Effector memory CD8-positive, alpha-beta T cell (primary cell): ENCODE measurements at regions not wholly inside any gene's neighbourhood (a gene's known extent, or its start where the extent isn't known, plus 50 kb on each side); places are given as distances from the start of the nearest gene placed in this dataset.

Experiments
- ATAC-seq: fragments of 150-1000 bp; cut with Tn5 transposase; replicated peaks from 2 replicates; pipeline ENCODE4 v1.10.0; 2021; ENCODE audit warnings: mild to moderate bottlenecking, moderate library complexity
- DNase-seq, 3 experiments: peaks; one replicate each; pipeline ENCODE4 v3.0.0; 2021
- H3K27ac Mint-ChIP-seq, 2 donors: one replicate each; pipeline ENCODE4 v1.8.0; 2022; ENCODE audit warnings: mild to moderate bottlenecking in 2 of 2, mixed read lengths in 2 of 2, moderate library complexity in 2 of 2
- H3K27me3 Mint-ChIP-seq, 2 donors: one replicate each; pipeline ENCODE4 v1.8.0; 2022; ENCODE audit warnings: mixed read lengths in 2 of 2
- H3K36me3 Mint-ChIP-seq: one replicate; pipeline ENCODE4 v1.8.0; 2022; ENCODE audit warnings: mild to moderate bottlenecking, moderate library complexity, mixed read lengths; ENCODE audit not compliant: insufficient read depth
- H3K4me1 Mint-ChIP-seq, 2 donors: one replicate each; pipeline ENCODE4 v1.8.0; 2022; ENCODE audit warnings: low read depth in 2 of 2, mixed read lengths in 2 of 2
- H3K4me3 Mint-ChIP-seq, 2 donors: one replicate each; pipeline ENCODE4 v1.8.0; 2022; ENCODE audit warnings: mild to moderate bottlenecking in 2 of 2, mixed read lengths in 2 of 2, moderate library complexity in 2 of 2
- H3K9me3 Mint-ChIP-seq, 2 donors: one replicate each; pipeline ENCODE4 v1.8.0; 2022; ENCODE audit warnings: mixed read lengths in 2 of 2

- Mint-ChIP-seq H3K27ac (no peak overlapping the region), H3K4me3 (no peak overlapping the region), H3K9me3 (no peaks in the 10 kb centered on the region), H3K36me3 (no peaks in the 10 kb centered on the region), H3K27me3 (no peaks in the 10 kb centered on the region), H3K4me1 (no peaks in the 10 kb centered on the region)
- ATAC-seq (no peak), DNase-seq (no peak)
Observed at GRCh38 chr4:163077680-163078079, 89.0 kb downstream of the NAF1 start.

- Mint-ChIP-seq H3K27me3 (no peaks in the 10 kb centered on the region), H3K4me3 (no peak overlapping the region), H3K36me3 (no peaks in the 10 kb centered on the region), H3K27ac (no peak overlapping the region), H3K9me3 (no peaks in the 10 kb centered on the region), H3K4me1 (no peaks in the 10 kb centered on the region)
- ATAC-seq (no peak), DNase-seq (no peak)
Observed at GRCh38 chr4:163072222-163072621, 94.5 kb downstream of the NAF1 start.

GRCh38 chr4:163071308-163071707 is 95.4 kb downstream of the NAF1 start:
- Mint-ChIP-seq H3K9me3 (no peaks in the 10 kb centered on the region), H3K27ac (no peak overlapping the region), H3K36me3 (no peaks in the 10 kb centered on the region), H3K4me1 (no peaks in the 10 kb centered on the region), H3K27me3 (peaks cover 7% of the 10 kb centered on the region in 2 donors), H3K4me3 (no peak overlapping the region)
- no peak for DNase-seq
- no peak for ATAC-seq

- Mint-ChIP-seq H3K27ac (no peak overlapping the region), H3K4me3 (no peak overlapping the region), H3K27me3 (peaks cover 8 to 12% of the 10 kb centered on the region in 2 donors), H3K36me3 (no peaks in the 10 kb centered on the region), H3K9me3 (no peaks in the 10 kb centered on the region), H3K4me1 (no peaks in the 10 kb centered on the region)
- ATAC-seq, result no peak
- DNase-seq, result no peak
Observed at GRCh38 chr4:163070023-163070422, 96.7 kb downstream of the NAF1 start.

- no peak overlapping the region for H3K27ac Mint-ChIP-seq
- no peaks in the 10 kb centered on the region for H3K9me3 Mint-ChIP-seq
- DNase-seq, result no peak
- H3K4me1 Mint-ChIP-seq, result no peaks in the 10 kb centered on the region
- no peak for ATAC-seq
- no peaks in the 10 kb centered on the region for H3K36me3 Mint-ChIP-seq
- H3K4me3 Mint-ChIP-seq, result no peak overlapping the region
- H3K27me3 Mint-ChIP-seq, result peaks cover 8 to 12% of the 10 kb centered on the region in 2 donors
Observed at GRCh38 chr4:163063891-163064290, 102.8 kb downstream of the NAF1 start.

- Mint-ChIP-seq H3K4me3 (no peak overlapping the region), H3K27ac (no peak overlapping the region), H3K9me3 (no peaks in the 10 kb centered on the region), H3K4me1 (no peaks in the 10 kb centered on the region), H3K27me3 (no peaks in the 10 kb centered on the region), H3K36me3 (no peaks in the 10 kb centered on the region)
- DNase-seq, result no peak
- ATAC-seq, result no peak
Observed at GRCh38 chr4:163048447-163048846, 118.2 kb downstream of the NAF1 start.

- DNase-seq, result no peak
- no peak for ATAC-seq
- H3K36me3 Mint-ChIP-seq, result no peaks in the 10 kb centered on the region
Observed at GRCh38 chr4:163042306-163042705, 124.4 kb downstream of the NAF1 start.

GRCh38 chr4:163017135-163017534 is 149.6 kb downstream of the NAF1 start:
- Mint-ChIP-seq H3K9me3 (peaks cover 0 to under 1% of the 10 kb centered on the region in 2 donors), H3K27ac (no peak overlapping the region), H3K36me3 (no peaks in the 10 kb centered on the region), H3K27me3 (no peaks in the 10 kb centered on the region), H3K4me3 (no peak overlapping the region), H3K4me1 (no peaks in the 10 kb centered on the region)
- ATAC-seq (no peak), DNase-seq (no peak)

More at GRCh38 chr4:163042306-163042705, 124.4 kb downstream of the NAF1 start:
- Mint-ChIP-seq H3K4me1 (no peaks in the 10 kb centered on the region), H3K4me3 (no peak overlapping the region), H3K27me3 (no peaks in the 10 kb centered on the region), H3K9me3 (peaks cover 0 to 8% of the 10 kb centered on the region in 2 donors), H3K27ac (no peak overlapping the region)

GRCh38 chr4:163012816-163013215 is 153.9 kb downstream of the NAF1 start:
- H3K27me3 Mint-ChIP-seq, result no peaks in the 10 kb centered on the region
- no peaks in the 10 kb centered on the region for H3K4me1 Mint-ChIP-seq
- peaks cover 5 to 8% of the 10 kb centered on the region in 2 donors for H3K9me3 Mint-ChIP-seq
- H3K36me3 Mint-ChIP-seq, result no peaks in the 10 kb centered on the region
- ATAC-seq (no peak), DNase-seq (no peak)
- H3K4me3 Mint-ChIP-seq, result no peak overlapping the region
- no peak overlapping the region for H3K27ac Mint-ChIP-seq

GRCh38 chr4:163003979-163004378 is 162.7 kb downstream of the NAF1 start:
- no peaks in the 10 kb centered on the region for H3K36me3 Mint-ChIP-seq
- H3K4me1 Mint-ChIP-seq, result no peaks in the 10 kb centered on the region
- H3K4me3 Mint-ChIP-seq, result no peak overlapping the region
- H3K27ac Mint-ChIP-seq, result no peak overlapping the region
- DNase-seq (no peak), ATAC-seq (no peak)
- H3K9me3 Mint-ChIP-seq, result peaks cover 13 to 22% of the 10 kb centered on the region in 2 donors
- H3K27me3 Mint-ChIP-seq, result no peaks in the 10 kb centered on the region

- no peaks in the 10 kb centered on the region for H3K36me3 Mint-ChIP-seq
- peaks cover 0 to 9% of the 10 kb centered on the region in 2 donors for H3K9me3 Mint-ChIP-seq
- no peak for ATAC-seq
- H3K4me3 Mint-ChIP-seq, result no peak overlapping the region
- H3K27ac Mint-ChIP-seq, result no peak overlapping the region
- no peak for DNase-seq
- H3K27me3 Mint-ChIP-seq, result no peaks in the 10 kb centered on the region
- H3K4me1 Mint-ChIP-seq, result no peaks in the 10 kb centered on the region
Observed at GRCh38 chr4:162988530-162988929, 178.2 kb downstream of the NAF1 start.

- no peaks in the 10 kb centered on the region for H3K36me3 Mint-ChIP-seq
- H3K9me3 Mint-ChIP-seq, result peaks cover 2 to 7% of the 10 kb centered on the region in 2 donors
- H3K27me3 Mint-ChIP-seq, result no peaks in the 10 kb centered on the region
- no peak overlapping the region for H3K27ac Mint-ChIP-seq
- no peak overlapping the region for H3K4me3 Mint-ChIP-seq
- no peaks in the 10 kb centered on the region for H3K4me1 Mint-ChIP-seq
- DNase-seq (no peak), ATAC-seq (no peak)
Observed at GRCh38 chr4:162985131-162985530, 181.6 kb downstream of the NAF1 start.

- no peaks in the 10 kb centered on the region for H3K4me1 Mint-ChIP-seq
- peaks cover 2 to 7% of the 10 kb centered on the region in 2 donors for H3K9me3 Mint-ChIP-seq
- H3K27ac Mint-ChIP-seq, result no peak overlapping the region
- no peaks in the 10 kb centered on the region for H3K36me3 Mint-ChIP-seq
- no peaks in the 10 kb centered on the region for H3K27me3 Mint-ChIP-seq
- DNase-seq (no peak), ATAC-seq (no peak)
- H3K4me3 Mint-ChIP-seq, result no peak overlapping the region
Observed at GRCh38 chr4:162984621-162985020, 182.1 kb downstream of the NAF1 start.

- H3K4me1 Mint-ChIP-seq, result no peaks in the 10 kb centered on the region
- DNase-seq, result no peak
- peaks cover 2% of the 10 kb centered on the region for H3K36me3 Mint-ChIP-seq
- no peak overlapping the region for H3K4me3 Mint-ChIP-seq
- H3K27ac Mint-ChIP-seq, result no peak overlapping the region
- peaks cover 2 to 16% of the 10 kb centered on the region in 2 donors for H3K9me3 Mint-ChIP-seq
- no peaks in the 10 kb centered on the region for H3K27me3 Mint-ChIP-seq
- ATAC-seq, result no peak
Observed at GRCh38 chr4:162981823-162982222, 184.9 kb downstream of the NAF1 start.

GRCh38 chr4:162978398-162978797 is 188.3 kb downstream of the NAF1 start:
- H3K4me3 Mint-ChIP-seq, result no peak overlapping the region
- H3K27ac Mint-ChIP-seq, result no peak overlapping the region
- H3K27me3 Mint-ChIP-seq, result no peaks in the 10 kb centered on the region
- H3K36me3 Mint-ChIP-seq, result peaks cover 2% of the 10 kb centered on the region
- DNase-seq, result no peak
- no peak for ATAC-seq
- H3K4me1 Mint-ChIP-seq, result no peaks in the 10 kb centered on the region
- H3K9me3 Mint-ChIP-seq, result peaks cover 2 to 16% of the 10 kb centered on the region in 2 donors
